Activated T-cell treated with anti-CD3 and anti-CD28 coated beads, Interleukin-2, amount 50 U/mL, for 24 hours (primary cell): ENCODE measurements at regions not wholly inside any gene's neighbourhood (a gene's known extent, or its start where the extent isn't known, plus 50 kb on each side); places are given as distances from the start of the nearest gene placed in this dataset.
"Not testable (repeated sequence)": the region's sequence is repeated elsewhere in the genome, so short reads cannot be mapped to it uniquely, and the experiment has no call there.

Experiments
- DNase-seq: peaks from one replicate; pipeline ENCODE4 v3.0.0-alpha.2; 2020
- H3K27ac Mint-ChIP-seq: 2 replicates; pipeline ENCODE4 v1.8.0; 2020; ENCODE audit warnings: mild to moderate bottlenecking, mixed read lengths
- H3K27me3 Mint-ChIP-seq: 2 replicates; pipeline ENCODE4 v1.8.0; 2020; ENCODE audit warnings: mixed read lengths
- H3K36me3 Mint-ChIP-seq: 2 replicates; pipeline ENCODE4 v1.8.0; 2020; ENCODE audit warnings: low read depth, mixed read lengths
- H3K4me1 Mint-ChIP-seq: 2 replicates; pipeline ENCODE4 v1.8.0; 2020; ENCODE audit warnings: low read depth, mixed read lengths
- H3K4me3 Mint-ChIP-seq: 2 replicates; pipeline ENCODE4 v1.8.0; 2020; ENCODE audit warnings: mild to moderate bottlenecking, moderate library complexity, mixed read lengths
- H3K9me3 Mint-ChIP-seq: 2 replicates; pipeline ENCODE4 v1.8.0; 2020; ENCODE audit warnings: mixed read lengths

GRCh38 chr10:64191286-64191685, 670.1 kb downstream of the REEP3 start:
- Mint-ChIP-seq H3K4me1 (no peaks in the 10 kb centered on the region), H3K4me3 (no peak overlapping the region), H3K27ac (no peak overlapping the region), H3K36me3 (no peaks in the 10 kb centered on the region), H3K9me3 (no peaks in the 10 kb centered on the region), H3K27me3 (no peaks in the 10 kb centered on the region)
- no peak for DNase-seq

GRCh38 chr10:64196638-64197315, 675.6 kb downstream of the REEP3 start:
- H3K36me3 Mint-ChIP-seq: no peaks in the 10 kb centered on the region
- no peak overlapping the region for H3K27ac Mint-ChIP-seq
- H3K4me3 Mint-ChIP-seq: no peak overlapping the region
- no peaks in the 10 kb centered on the region for H3K9me3 Mint-ChIP-seq
- no peak for DNase-seq
- no peaks in the 10 kb centered on the region for H3K27me3 Mint-ChIP-seq
- no peaks in the 10 kb centered on the region for H3K4me1 Mint-ChIP-seq

DNA sequence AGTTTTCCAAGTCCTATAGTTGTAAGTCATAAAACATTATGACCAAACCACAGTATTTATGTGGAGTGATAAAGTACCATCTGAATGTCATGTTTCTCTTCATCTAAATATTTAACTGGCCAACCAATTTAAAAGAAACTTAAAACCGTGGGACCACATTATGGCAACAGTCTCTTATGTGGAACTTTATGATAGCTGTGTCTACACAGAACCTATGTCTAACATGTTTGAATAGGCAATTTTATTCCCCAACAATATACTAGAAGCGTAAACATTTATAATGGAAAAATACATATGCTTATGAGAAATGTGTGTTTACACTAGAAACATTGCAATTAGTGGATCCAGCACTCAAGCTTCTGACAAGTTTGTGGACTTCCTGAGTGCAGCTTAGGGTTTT, 680.7 kb downstream of the REEP3 start:
- Mint-ChIP-seq H3K27me3 (no peaks in the 10 kb centered on the region), H3K4me3 (no peak overlapping the region), H3K9me3 (no peaks in the 10 kb centered on the region), H3K36me3 (no peaks in the 10 kb centered on the region), H3K27ac (no peak overlapping the region), H3K4me1 (no peaks in the 10 kb centered on the region)
- no peak for DNase-seq

DNA sequence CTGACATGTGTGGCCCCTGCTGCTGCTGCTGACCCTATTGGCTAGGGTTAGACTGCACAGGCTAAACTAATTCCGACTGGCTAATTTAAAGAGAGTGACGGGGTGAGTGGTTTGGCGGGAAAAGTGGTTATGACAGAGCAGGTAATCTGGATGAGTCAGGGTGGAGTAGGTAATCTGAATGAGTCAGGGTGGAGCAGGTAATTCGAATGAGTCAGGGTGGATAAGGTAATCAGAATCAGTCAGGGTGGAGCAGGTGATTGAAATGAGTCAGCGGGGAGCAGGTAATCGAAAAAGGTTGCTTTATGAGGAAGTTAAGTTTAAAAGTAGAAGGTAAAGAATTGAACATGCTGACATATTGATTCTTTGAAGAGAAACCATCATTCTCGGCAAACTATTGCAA, 683.3 kb downstream of the REEP3 start:
- not testable (repeated sequence) for H3K27ac Mint-ChIP-seq, H3K4me1 Mint-ChIP-seq, H3K27me3 Mint-ChIP-seq, H3K9me3 Mint-ChIP-seq, H3K36me3 Mint-ChIP-seq, H3K4me3 Mint-ChIP-seq, DNase-seq

DNA sequence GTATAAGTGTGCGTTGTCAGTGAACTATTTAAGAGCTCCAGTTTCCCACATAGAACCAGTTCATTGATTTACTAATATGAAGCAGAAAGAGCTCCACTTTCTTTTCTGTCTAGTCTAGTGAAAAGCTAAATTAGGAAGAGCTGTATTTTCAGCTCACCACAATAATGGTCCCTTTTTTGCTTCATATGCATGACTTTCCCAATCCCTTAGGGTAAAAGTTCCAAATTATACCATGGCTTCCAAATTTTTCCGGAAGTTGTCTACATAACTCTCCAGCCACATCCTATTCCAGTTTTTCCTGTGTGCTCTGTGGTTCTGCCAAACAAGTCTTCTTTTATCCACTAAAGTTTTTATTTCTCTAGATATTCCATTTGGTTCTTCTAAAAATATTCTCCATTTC, 685.2 kb downstream of the REEP3 start:
- Mint-ChIP-seq H3K27ac (no peak overlapping the region), H3K36me3 (no peaks in the 10 kb centered on the region), H3K4me1 (no peaks in the 10 kb centered on the region), H3K9me3 (peaks cover 5% of the 10 kb centered on the region), H3K4me3 (no peak overlapping the region), H3K27me3 (no peaks in the 10 kb centered on the region)
- no peak for DNase-seq

DNA sequence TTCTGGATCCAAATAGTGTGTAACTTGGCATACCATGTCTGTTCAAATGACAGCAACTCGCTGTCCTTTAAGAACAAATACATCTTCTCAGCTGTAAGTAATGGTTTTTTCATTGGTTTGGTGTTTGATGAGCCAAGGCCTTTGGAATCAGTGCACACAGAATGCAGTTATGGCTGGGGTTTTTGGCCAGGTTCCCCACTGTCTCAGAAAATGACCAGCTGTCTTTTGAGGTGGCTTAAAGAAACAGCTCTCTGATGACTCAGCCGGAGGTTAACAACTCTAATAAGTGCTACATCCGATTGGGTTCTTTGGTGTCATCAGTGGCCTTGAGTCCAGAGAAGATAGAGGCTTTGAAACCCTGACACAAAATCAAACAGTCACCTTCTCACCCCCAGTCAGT, 688.4 kb downstream of the REEP3 start:
- H3K27me3 Mint-ChIP-seq: no peaks in the 10 kb centered on the region
- H3K4me3 Mint-ChIP-seq: no peak overlapping the region
- no peak overlapping the region for H3K27ac Mint-ChIP-seq
- no peaks in the 10 kb centered on the region for H3K36me3 Mint-ChIP-seq
- DNase-seq: no peak
- H3K9me3 Mint-ChIP-seq: peaks cover 5% of the 10 kb centered on the region
- H3K4me1 Mint-ChIP-seq: no peaks in the 10 kb centered on the region

DNA sequence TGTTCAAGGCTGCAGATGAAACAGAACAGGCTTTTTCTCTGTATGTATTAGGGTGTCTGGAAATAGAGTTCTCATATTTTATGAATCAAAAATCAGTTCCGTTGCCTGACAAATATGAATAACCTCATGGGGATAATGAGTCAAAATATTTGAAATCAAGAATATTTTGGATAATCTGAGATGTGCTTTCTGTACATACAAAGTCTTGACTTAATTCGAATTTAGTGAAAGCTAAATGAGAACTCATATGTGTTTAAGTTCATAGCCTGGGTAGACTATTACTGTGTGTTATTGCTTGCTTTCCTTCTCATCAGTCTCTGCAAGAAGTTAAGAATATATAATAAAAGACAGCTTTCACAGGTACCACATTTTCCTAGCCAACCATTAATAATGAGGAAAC, 689.0 kb downstream of the REEP3 start:
- no peak overlapping the region for H3K27ac Mint-ChIP-seq
- no peaks in the 10 kb centered on the region for H3K36me3 Mint-ChIP-seq
- H3K27me3 Mint-ChIP-seq: no peaks in the 10 kb centered on the region
- no peak overlapping the region for H3K4me3 Mint-ChIP-seq
- H3K9me3 Mint-ChIP-seq: peaks cover 5% of the 10 kb centered on the region
- DNase-seq: no peak
- no peaks in the 10 kb centered on the region for H3K4me1 Mint-ChIP-seq

DNA sequence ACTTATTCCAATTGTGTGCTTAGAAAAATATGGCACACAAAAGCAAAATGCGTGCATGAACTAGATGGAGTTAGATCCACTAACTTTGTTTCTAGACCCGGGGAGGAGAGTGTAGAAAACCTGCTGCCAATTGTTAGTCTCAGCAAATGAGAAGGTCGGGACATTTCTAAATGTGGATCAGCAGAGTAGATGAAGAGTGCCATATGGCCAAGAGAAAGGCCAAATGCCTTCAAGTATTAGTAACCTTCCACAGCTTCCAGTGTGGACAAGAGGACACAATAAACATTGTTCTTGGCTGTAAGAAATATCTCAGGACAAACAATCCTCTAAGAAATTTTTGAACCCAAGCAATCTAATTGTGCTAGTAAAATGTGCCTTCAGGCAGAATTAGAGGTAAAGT, 690.3 kb downstream of the REEP3 start:
- Mint-ChIP-seq H3K9me3 (peaks cover 5% of the 10 kb centered on the region), H3K27ac (no peak overlapping the region), H3K4me3 (no peak overlapping the region), H3K36me3 (no peaks in the 10 kb centered on the region), H3K4me1 (no peaks in the 10 kb centered on the region), H3K27me3 (no peaks in the 10 kb centered on the region)
- no peak for DNase-seq

GRCh38 chr10:64215088-64215487, 693.9 kb downstream of the REEP3 start:
- H3K36me3 Mint-ChIP-seq: no peaks in the 10 kb centered on the region
- no peak overlapping the region for H3K27ac Mint-ChIP-seq
- peaks cover 2% of the 10 kb centered on the region for H3K9me3 Mint-ChIP-seq
- DNase-seq: no peak
- no peak overlapping the region for H3K4me3 Mint-ChIP-seq
- H3K4me1 Mint-ChIP-seq: no peaks in the 10 kb centered on the region
- no peaks in the 10 kb centered on the region for H3K27me3 Mint-ChIP-seq

DNA sequence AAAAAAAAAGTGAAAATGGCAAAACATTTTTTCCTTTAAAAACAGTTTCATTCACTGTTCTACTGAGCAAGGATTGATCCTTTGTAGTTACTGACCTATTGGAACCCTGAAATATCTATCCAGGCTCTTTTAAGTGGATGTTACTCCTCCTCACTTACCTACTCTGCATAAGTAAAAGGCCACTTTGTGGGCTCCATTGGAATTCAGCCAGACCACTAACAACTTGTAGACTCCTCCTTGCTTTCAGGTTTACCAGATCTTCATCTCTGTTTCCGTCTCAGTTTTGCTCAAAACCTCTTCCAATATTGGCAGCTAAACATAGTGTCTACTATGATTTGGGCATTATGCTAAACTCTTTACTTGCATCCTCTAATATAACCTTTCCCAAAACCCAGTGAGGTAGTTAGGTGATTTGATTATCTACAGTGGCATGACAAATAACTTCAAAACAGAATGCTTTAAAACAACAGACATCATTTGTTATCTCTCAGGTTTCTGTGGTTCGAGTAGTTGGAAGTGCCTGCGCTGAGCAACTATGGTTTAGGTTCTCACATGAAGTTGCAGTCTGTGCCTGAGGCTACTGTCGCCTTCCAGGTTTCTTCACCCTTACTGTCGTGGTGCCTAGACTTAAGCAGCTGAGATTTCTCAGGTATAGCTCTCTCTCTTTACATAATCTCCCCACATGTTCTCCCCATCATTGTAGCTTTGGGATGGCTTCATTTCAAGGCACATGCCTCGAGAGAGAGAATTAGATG, 698.2 kb downstream of the REEP3 start:
- Mint-ChIP-seq H3K9me3 (peaks cover 10% of the 10 kb centered on the region), H3K4me1 (no peaks in the 10 kb centered on the region), H3K4me3 (no peak overlapping the region), H3K27me3 (no peaks in the 10 kb centered on the region), H3K36me3 (no peaks in the 10 kb centered on the region), H3K27ac (no peak overlapping the region)
- no peak for DNase-seq

GRCh38 chr10:64234489-64234888, 713.3 kb downstream of the REEP3 start:
- Mint-ChIP-seq H3K27ac (no peak overlapping the region), H3K4me3 (no peak overlapping the region), H3K9me3 (peaks cover 12% of the 10 kb centered on the region), H3K27me3 (no peaks in the 10 kb centered on the region), H3K4me1 (no peaks in the 10 kb centered on the region), H3K36me3 (no peaks in the 10 kb centered on the region)
- no peak for DNase-seq

- Mint-ChIP-seq H3K27me3 (no peaks in the 10 kb centered on the region), H3K4me1 (no peaks in the 10 kb centered on the region), H3K36me3 (no peaks in the 10 kb centered on the region), H3K4me3 (no peak overlapping the region), H3K9me3 (peaks cover 2% of the 10 kb centered on the region), H3K27ac (no peak overlapping the region)
- DNase-seq: no peak
Measured at GRCh38 chr10:64257704-64258103, 736.5 kb downstream of the REEP3 start.

DNA sequence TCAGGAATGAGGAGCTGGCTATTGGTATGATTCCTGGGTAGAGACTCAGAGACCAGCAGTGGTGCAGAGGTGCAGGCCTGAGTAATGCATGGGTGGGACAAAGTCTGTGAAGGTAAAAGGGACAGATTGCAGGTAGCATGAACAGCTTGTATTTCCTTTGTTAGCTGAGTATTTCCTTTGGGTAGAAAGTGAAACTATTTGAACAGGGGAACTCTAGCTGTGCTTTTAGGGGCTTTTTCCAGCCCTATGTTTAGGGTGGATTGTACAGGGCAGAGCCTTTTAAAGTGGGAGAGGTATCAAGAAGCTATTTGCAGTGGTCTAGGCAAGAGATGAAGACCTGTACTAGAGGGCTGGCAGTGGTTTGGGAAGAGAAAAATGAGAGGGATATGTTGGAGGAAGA, 739.9 kb downstream of the REEP3 start:
- H3K27me3 Mint-ChIP-seq: no peaks in the 10 kb centered on the region
- H3K36me3 Mint-ChIP-seq: no peaks in the 10 kb centered on the region
- H3K4me3 Mint-ChIP-seq: no peak overlapping the region
- no peaks in the 10 kb centered on the region for H3K4me1 Mint-ChIP-seq
- H3K27ac Mint-ChIP-seq: no peak overlapping the region
- DNase-seq: no peak
- peaks cover 2% of the 10 kb centered on the region for H3K9me3 Mint-ChIP-seq

- no peaks in the 10 kb centered on the region for H3K4me1 Mint-ChIP-seq
- peaks cover 2% of the 10 kb centered on the region for H3K9me3 Mint-ChIP-seq
- H3K27me3 Mint-ChIP-seq: no peaks in the 10 kb centered on the region
- no peak overlapping the region for H3K27ac Mint-ChIP-seq
- no peak for DNase-seq
- H3K4me3 Mint-ChIP-seq: no peak overlapping the region
- no peaks in the 10 kb centered on the region for H3K36me3 Mint-ChIP-seq
Measured at GRCh38 chr10:64261676-64262075, 740.5 kb downstream of the REEP3 start.

DNA sequence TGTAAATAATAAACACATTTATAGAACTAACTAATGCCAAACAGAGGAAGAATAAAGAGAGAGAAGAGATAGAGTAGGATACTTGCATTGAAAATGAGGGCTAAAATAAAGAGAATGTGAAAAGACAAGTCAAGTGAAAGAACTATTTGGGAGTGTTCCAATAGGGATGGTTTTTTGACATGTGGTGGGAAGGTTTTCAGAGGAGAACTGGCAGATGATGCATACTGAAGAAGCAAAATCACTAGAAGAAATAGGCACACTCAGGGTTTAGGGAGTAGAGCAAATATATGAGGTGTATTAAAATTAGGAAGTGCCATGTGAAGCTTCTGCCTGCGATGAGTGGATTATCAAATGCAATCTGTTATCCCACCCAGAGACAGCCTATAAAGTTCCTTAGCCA, 744.8 kb downstream of the REEP3 start:
- no peak for DNase-seq
- H3K4me1 Mint-ChIP-seq: no peaks in the 10 kb centered on the region
- H3K36me3 Mint-ChIP-seq: no peaks in the 10 kb centered on the region
- H3K9me3 Mint-ChIP-seq: peaks cover 1% of the 10 kb centered on the region
- H3K27me3 Mint-ChIP-seq: no peaks in the 10 kb centered on the region
- H3K4me3 Mint-ChIP-seq: no peak overlapping the region
- H3K27ac Mint-ChIP-seq: no peak overlapping the region
